ENCODE measurements at regions not wholly inside any gene's neighbourhood (a gene's known extent, or its start where the extent isn't known, plus 50 kb on each side); places are given as distances from the start of the nearest gene placed in this dataset.

GRCh38 chr3:177944228-177944661 lies 592.0 kb upstream of the KCNMB2 start:
- CTCF ChIA-PET, result interaction anchor here (1.2 kb wide), 1 partner anchor 12 kb away, joined by 4 read pairs; no protein-coding TSS in a partner anchor
- H3K36me3 ChIP-seq (ENCODE audit: control insufficient read depth in 2 of 2, extremely low read depth in 1 of 2, insufficient read depth in 2 of 2, low read length in 2 of 2), result no peaks in the 10 kb centered on the region

GRCh38 chr3:177946048-177946447 lies 590.2 kb upstream of the KCNMB2 start:
- no peak for DNase-seq (ENCODE audit: low read depth, low spot score)
- Histone ChIP-seq H3K4me1 (ENCODE audit: control insufficient read depth, extremely low read depth, insufficient read depth, low read length) (peaks cover 3% of the 10 kb centered on the region), H3K9me1 (replicated peaks; ENCODE audit: control insufficient read depth, extremely low read depth, insufficient read depth, low read length) (no peaks in the 10 kb centered on the region), H3K4me3 (replicated peaks in 1 of 3; ENCODE audit: insufficient read depth in 1 of 3, low read depth in 1 of 3, low read length in 3 of 3) (no peak overlapping the region), H3K9ac (replicated peaks; ENCODE audit: extremely low read depth, insufficient read depth, low read length) (no peak overlapping the region), H3K9me3 (replicated peaks; ENCODE audit: control insufficient read depth, insufficient read depth, low read length) (no peaks in the 10 kb centered on the region), H3K79me2 (ENCODE audit: control insufficient read depth, insufficient read depth, low read length) (no peaks in the 10 kb centered on the region), H4K20me1 (replicated peaks; ENCODE audit: control insufficient read depth, extremely low read depth, insufficient read depth, low read length) (no peaks in the 10 kb centered on the region), H2AFZ (ENCODE audit: low read depth, low read length) (no peak overlapping the region), H3K4me2 (ENCODE audit: insufficient read depth, low read length) (no peak overlapping the region), H3K27me3 (ENCODE audit: control insufficient read depth in 2 of 2, insufficient read depth in 2 of 2, low read length in 2 of 2) (no peaks in the 10 kb centered on the region), H3K27ac (ENCODE audit: insufficient read depth, low read depth, low read length) (no peak overlapping the region), H3K36me3 (ENCODE audit: control insufficient read depth in 2 of 2, extremely low read depth in 1 of 2, insufficient read depth in 2 of 2, low read length in 2 of 2) (no peaks in the 10 kb centered on the region)
- BruUV-seq (replicated peaks), result no TSS peak
- FAIRE-seq, result no peak
- ChIA-PET CTCF (no interaction called here), POLR2A (no interaction called here)
- dilution Hi-C loops (cut with MboI; ENCODE audit: extremely low pct_ligation_motif_present, low sequenced_read_pairs), result no loop called here
- no peak for TF ChIP-seq POLR2A (IDR thresholded peaks at IDR 0.05; ENCODE audit: low read depth, low read length)
- TF ChIP-seq EZH2 (IDR thresholded peaks at IDR 0.05; ENCODE audit: borderline replicate concordance, low read depth, low read length, severe bottlenecking), result no peak
- TF ChIP-seq CTCF (IDR thresholded peaks at IDR 0.05; ENCODE audit: extremely low read depth in 1 of 2, insufficient read depth in 1 of 2, low read depth in 1 of 2, low read length in 2 of 2), result no peak
- TF ChIP-seq JUN (IDR thresholded peaks at IDR 0.05; ENCODE audit: borderline replicate concordance, insufficient read depth, insufficient read length, low read depth), result no peak
- no peak for TF ChIP-seq POLR2AphosphoS5 (IDR thresholded peaks at IDR 0.05; ENCODE audit: insufficient read depth, low read depth, low read length)
- TF ChIP-seq FOS (IDR thresholded peaks at IDR 0.05; ENCODE audit: borderline replicate concordance, insufficient read depth, low read length), result no peak
- intact Hi-C loops (cut with micrococcal nuclease), result no loop called here

More at GRCh38 chr3:177944228-177944661, 592.0 kb upstream of the KCNMB2 start:
- FAIRE-seq (no peak), DNase-seq (ENCODE audit: low read depth, low spot score) (peak; percentile 46)
- H3K4me1 ChIP-seq (ENCODE audit: control insufficient read depth, extremely low read depth, insufficient read depth, low read length), result peaks cover 3% of the 10 kb centered on the region
- H3K9ac ChIP-seq (replicated peaks; ENCODE audit: extremely low read depth, insufficient read depth, low read length), result no peak overlapping the region
- H2AFZ ChIP-seq (ENCODE audit: low read depth, low read length), result no peak overlapping the region
- TF ChIP-seq GATA2 (IDR thresholded peaks at IDR 0.05; ENCODE audit: insufficient read depth, insufficient read length, low read depth, low read length) (no peak), FOS (IDR thresholded peaks at IDR 0.05; ENCODE audit: borderline replicate concordance, insufficient read depth, low read length) (peak; percentile 32)
- H3K4me2 ChIP-seq (ENCODE audit: insufficient read depth, low read length), result no peak overlapping the region
- dilution Hi-C loops (cut with MboI; ENCODE audit: extremely low pct_ligation_motif_present, low sequenced_read_pairs) (no loop called here), intact Hi-C loops (cut with micrococcal nuclease) (no loop called here)
- no peaks in the 10 kb centered on the region for H3K79me2 ChIP-seq (ENCODE audit: control insufficient read depth, insufficient read depth, low read length)
- no peak overlapping the region for H3K4me3 ChIP-seq (replicated peaks in 1 of 3; ENCODE audit: insufficient read depth in 1 of 3, low read depth in 1 of 3, low read length in 3 of 3)
- POLR2A ChIA-PET, result no interaction called here
- H3K27ac ChIP-seq (ENCODE audit: insufficient read depth, low read depth, low read length), result no peak overlapping the region
- no peaks in the 10 kb centered on the region for H3K27me3 ChIP-seq (ENCODE audit: control insufficient read depth in 2 of 2, insufficient read depth in 2 of 2, low read length in 2 of 2)
- BruUV-seq (replicated peaks), result no TSS peak
- no peaks in the 10 kb centered on the region for H3K9me1 ChIP-seq (replicated peaks; ENCODE audit: control insufficient read depth, extremely low read depth, insufficient read depth, low read length)
- H3K9me3 ChIP-seq (replicated peaks; ENCODE audit: control insufficient read depth, insufficient read depth, low read length), result no peaks in the 10 kb centered on the region
- H4K20me1 ChIP-seq (replicated peaks; ENCODE audit: control insufficient read depth, extremely low read depth, insufficient read depth, low read length), result no peaks in the 10 kb centered on the region
